HG02973 (cell line): ENCODE measurements at regions not wholly inside any gene's neighbourhood (a gene's known extent, or its start where the extent isn't known, plus 50 kb on each side); places are given as distances from the start of the nearest gene placed in this dataset.

ENCODE experiments used
- ATAC-seq: cut with Tn5 transposase; IDR thresholded peaks from one replicate; pipeline ENCODE4 v1.9.1; 2021; ENCODE audit warnings: moderate library complexity; ENCODE audit not compliant: unreplicated experiment

DNA sequence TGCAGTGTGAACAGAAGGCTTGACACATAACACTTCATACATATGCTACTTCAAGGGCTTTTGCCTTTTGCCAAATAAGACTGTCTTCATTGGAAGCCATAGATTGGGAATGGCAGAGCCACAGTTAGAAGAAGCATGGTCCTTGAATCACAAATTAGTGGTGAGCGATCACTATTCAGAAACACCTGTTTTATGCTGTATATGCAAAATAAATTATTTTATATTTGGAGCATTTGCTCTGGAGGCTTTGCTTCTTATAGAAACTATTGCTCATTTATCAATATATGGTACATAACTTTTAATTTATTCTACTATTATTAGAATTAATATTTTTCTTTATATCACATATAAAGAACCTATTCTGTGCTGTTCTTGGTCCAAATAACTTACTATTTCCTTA, 270.4 kb upstream of the SPRY2 start:
- no peak for ATAC-seq

GRCh38 chr13:80605716-80606115, 264.8 kb upstream of the SPRY2 start:
- ATAC-seq = no peak

GRCh38 chr13:80605011-80605410, 264.1 kb upstream of the SPRY2 start:
- no peak for ATAC-seq

DNA sequence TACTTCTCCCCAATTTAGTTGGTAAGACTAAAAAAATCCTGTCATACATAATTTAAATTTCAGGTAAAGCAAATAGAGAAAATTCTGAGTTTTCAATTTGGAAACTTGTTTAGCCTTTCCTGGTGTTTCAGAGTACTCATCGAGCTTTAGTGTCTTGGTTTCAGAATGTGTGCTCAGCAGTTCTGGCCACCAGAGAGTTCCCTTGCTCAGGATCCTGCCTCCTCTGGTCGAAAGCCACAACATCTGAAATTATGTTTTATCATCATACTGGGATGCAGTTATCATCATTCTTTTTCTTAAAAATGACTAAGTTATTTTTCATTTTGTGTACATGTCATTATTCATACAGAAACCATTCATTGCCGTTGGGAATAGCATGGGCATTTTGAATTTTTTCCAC, 263.2 kb upstream of the SPRY2 start:
- no peak for ATAC-seq

GRCh38 chr13:80603351-80603750, 262.4 kb upstream of the SPRY2 start:
- no peak for ATAC-seq

DNA sequence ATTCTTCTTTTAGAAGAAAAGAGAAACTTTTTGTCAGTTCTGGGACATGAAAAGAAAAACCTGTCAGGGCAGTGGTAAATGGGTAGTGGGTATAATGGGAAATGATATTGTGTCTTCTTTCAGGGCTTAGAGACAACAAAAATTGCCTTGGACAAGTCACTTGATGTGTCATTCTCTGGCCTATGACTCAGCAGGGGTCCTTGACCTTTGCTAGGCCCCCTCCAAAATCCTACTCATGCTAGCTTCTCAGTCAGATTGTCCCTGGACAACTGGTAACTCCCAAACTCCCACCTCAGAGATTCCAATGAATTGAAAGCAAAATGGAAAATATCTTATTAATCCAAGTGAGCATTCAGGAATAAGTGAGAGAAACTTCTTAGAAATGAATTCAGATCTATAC, 258.8 kb upstream of the SPRY2 start:
- ATAC-seq = no peak

DNA sequence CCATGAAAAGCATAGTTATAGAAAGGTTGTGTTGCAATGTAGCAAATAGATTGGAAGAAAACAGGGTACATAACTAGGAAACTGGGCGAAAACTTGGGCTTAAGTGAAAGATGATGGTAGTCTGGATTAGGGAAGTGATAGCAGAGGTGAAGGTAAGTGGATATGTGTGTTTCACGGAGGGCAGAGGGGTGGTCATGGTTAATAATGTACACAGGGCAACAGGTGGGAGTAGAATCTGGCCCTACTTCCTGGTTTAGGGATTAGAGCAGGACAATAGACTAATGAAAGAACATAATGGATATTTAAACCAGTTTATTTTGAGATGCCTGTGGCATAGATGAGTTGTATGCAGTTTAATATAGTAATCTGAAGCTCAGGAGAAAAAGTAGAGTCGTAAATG, 257.3 kb upstream of the SPRY2 start:
- ATAC-seq = no peak

- no peak for ATAC-seq
Observed at GRCh38 chr13:80591976-80592740, 251.2 kb upstream of the SPRY2 start.

DNA sequence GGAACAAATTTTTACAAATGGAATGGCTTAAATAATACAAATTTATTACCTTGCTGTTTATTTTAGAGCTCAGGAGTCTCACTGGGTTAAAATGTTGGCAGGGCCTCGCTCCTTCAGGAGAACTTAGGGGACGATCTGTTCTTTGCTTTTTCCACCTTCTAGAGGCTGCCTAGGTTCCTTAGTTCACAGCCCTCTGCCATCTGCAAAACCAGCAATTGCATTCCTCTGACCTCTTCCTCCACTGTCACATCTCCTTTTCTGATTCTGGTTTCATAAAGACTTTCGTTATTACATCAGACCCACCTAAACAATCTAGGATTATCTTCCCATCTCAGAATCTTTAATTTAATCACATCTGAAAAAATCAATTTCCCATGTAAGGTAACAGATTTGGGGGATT, 249.6 kb upstream of the SPRY2 start:
- no peak for ATAC-seq

- ATAC-seq = no peak
Observed at GRCh38 chr13:80586356-80586755, 245.4 kb upstream of the SPRY2 start.

- ATAC-seq = no peak
Observed at GRCh38 chr13:80585531-80585930, 244.6 kb upstream of the SPRY2 start.

- ATAC-seq = no peak
Observed at GRCh38 chr13:80584785-80585184, 243.9 kb upstream of the SPRY2 start.

DNA sequence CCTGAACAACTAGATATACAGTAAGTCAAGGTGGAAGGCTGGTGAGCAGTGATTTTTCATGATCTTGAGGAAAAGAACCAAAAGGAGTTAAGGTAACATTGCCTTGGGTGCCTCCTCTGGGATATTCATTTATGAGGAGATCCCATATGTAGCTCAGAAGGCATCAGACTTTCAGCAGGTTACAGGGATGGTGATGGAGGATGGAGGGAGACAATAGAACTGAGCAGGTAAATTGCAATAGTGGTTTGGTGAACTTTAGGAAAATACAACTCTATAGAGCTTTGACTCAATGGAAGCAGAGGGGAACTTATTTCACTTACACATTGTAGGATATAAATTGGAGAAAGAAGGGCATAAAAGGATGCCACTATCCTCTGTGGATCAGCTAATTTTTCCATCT, 243.4 kb upstream of the SPRY2 start:
- ATAC-seq = no peak

- no peak for ATAC-seq
Observed at GRCh38 chr13:80577926-80578670, 237.2 kb upstream of the SPRY2 start.

DNA sequence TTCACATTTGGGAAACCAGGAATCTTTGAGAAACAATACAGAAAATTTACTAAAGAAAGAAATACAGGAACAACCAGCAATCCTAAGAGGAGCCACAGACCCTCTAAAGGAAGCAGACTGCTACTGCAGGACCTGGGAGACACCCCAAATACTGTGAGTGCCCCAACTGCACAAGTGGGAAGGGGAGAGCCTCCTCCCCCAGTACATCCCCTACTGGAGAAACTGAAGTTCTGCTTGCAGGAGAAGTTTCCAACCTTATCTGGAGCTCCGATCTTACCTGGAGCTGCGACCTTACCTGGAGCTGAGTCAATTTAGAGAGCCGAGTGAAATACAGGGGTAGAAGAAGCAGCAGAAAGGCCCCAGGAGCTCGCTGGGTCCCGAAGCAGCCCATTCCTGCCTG, 236.4 kb upstream of the SPRY2 start:
- ATAC-seq = no peak

DNA sequence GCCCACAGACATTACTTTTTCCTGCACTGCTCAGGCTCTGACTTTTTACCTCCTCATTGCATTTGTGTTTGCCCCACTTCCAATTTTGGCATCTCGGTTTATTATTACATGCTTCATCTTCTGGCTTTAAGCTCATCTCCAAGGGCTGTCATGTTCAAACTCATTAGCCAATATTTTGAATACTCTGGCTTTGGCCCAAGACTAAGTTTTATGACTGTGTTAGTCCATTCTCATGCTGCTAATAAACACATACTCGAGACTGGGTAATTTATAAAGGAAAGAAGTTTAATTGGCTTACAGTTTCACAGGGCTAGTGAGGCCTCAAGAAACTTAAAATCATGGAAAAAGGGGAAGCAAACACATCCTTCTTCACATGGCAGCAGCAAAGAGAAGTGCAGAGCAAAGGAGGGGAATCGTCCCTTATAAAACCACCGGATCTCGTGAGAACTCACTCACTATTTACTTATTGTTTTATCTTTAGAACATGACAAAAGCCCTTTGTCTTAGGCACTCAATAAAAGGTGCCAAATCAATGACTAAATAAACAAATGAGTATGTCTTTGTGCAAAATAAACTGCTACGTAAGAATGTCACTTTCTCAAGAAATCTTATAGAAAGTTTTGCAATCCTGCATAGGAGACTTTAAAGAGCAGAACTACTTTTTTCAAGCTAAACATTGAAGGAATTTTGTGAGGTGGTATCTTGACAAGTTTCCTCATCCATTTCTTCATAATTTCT, 233.4 kb upstream of the SPRY2 start:
- ATAC-seq = no peak

DNA sequence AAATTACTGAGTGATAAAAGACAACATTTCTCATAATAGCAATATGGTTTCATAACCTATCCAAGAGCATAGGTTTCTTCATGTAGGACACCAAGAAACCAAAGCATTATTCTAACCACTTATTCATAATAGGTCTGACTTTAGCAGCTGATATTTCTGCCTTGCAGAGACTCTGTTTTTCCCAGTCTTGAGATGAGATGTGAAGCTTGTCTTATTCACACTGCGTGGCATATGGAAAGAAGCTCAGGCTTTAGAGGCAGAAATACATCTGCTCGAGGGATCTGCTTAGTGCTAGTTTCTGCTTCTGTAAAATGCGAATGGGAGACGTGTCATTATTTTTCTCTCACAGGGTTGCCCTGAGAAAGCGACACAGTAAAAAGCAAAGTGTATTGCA, 232.0 kb upstream of the SPRY2 start:
- no peak for ATAC-seq

GRCh38 chr13:80572308-80572922, 231.5 kb upstream of the SPRY2 start:
- no peak for ATAC-seq

- no peak for ATAC-seq
Observed at GRCh38 chr13:80571346-80572307, 230.7 kb upstream of the SPRY2 start.

DNA sequence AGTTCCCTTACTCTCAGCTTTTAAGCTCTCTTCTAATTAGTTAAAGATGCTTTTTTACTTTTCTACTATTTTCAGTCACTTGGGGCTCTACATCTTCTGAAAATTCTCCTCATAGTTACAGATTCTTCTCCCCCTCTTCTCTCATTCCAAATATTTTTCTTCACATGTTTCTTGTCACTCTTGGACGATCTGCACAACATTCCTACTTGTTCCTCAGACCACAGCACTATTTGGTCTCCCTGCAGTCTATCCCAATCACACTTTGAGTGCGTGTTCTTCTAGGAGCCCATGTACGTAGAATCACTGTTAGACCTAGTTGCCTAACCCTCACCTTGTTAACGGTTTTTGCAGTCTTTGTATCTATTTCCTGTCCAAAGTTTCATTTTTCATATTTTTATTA, 222.5 kb upstream of the SPRY2 start:
- ATAC-seq = no peak
